ENCODE measurements at regions not wholly inside any gene's neighbourhood (a gene's known extent, or its start where the extent isn't known, plus 50 kb on each side); places are given as distances from the start of the nearest gene placed in this dataset.

DNA sequence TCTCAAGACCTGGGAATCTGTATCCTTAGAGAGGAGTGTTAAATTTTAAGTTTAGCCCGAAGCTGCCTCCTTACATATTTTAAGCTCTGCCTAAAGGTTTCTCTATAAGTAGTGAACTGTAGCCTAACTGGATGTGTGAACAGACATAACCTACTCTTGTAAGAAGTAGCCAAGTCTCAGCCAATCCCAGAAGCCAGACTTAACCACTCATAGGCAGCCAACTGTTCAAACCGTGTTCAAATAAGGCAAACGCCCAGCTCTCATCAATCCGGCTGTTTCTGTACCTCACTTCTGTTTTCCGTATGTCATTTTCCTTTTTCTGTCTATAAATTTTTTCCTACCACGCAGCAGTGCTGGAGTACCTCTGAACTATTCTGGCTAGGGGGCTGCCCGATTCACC is 58.7 kb upstream of the HRH2 start:
- H3K27ac ChIP-seq, result peak overlapping the region; percentile 9 to 93 (median 82)
- H3K9me3 ChIP-seq, result no peaks in the 10 kb centered on the region
- no peaks in the 10 kb centered on the region for H3K36me3 ChIP-seq
- ATAC-seq (peak; percentile 40 to 67 (median 49)), DNase-seq (no peak)
- WGBS, 4 donors, result 38 to 50% (median 40%) methylated on average over 7 of the region's 7 CpGs
- intact Hi-C loops (cut with DNase I), result loop anchor here in 2 of 10 donors (2.0 to 10.0 kb wide), 2 partner anchors 26 to 86 kb away; no protein-coding TSS in a partner anchor
- peaks cover 0 to 11% (median 0%) of the 10 kb centered on the region in 9 donors for H3K27me3 ChIP-seq
- TF ChIP-seq CTCF (IDR thresholded peaks at IDR 0.05), result no peak
- TF ChIP-seq POLR2A (IDR thresholded peaks at IDR 0.05), result no peak
- H3K4me1 ChIP-seq, result peaks cover 0 to 25% (median 0%) of the 10 kb centered on the region in 12 donors
- peak overlapping the region in 1 of 12 donors; percentile 5 for H3K4me3 ChIP-seq

- Histone ChIP-seq H3K27me3 (no peaks in the 10 kb centered on the region), H3K27ac (peak overlapping the region in 9 of 12 donors; percentile 1 to 71 (median 61)), H3K4me3 (no peak overlapping the region), H3K9me3 (peaks cover 0 to 2% (median 0%) of the 10 kb centered on the region in 12 donors), H3K4me1 (peaks cover 0 to 20% (median 0%) of the 10 kb centered on the region in 12 donors), H3K36me3 (no peaks in the 10 kb centered on the region)
- intact Hi-C loops (cut with DNase I), result loop anchor here in 1 of 10 donors (5.0 kb wide), 1 partner anchor 53 kb away; the partner anchor contains the start of gene HRH2
- TF ChIP-seq POLR2A (IDR thresholded peaks at IDR 0.05), result no peak
- TF ChIP-seq CTCF (IDR thresholded peaks at IDR 0.05), result no peak
- ATAC-seq (peak; percentile 53 to 86 (median 77)), DNase-seq (peak in 4 of 5 donors; percentile 21 to 45 (median 32))
- WGBS, 4 donors, result 25 to 34% (median 26%) methylated on average over 4 of the region's 4 CpGs
Measured at GRCh38 chr5:175603987-175604739, 53.7 kb upstream of the HRH2 start.

DNA sequence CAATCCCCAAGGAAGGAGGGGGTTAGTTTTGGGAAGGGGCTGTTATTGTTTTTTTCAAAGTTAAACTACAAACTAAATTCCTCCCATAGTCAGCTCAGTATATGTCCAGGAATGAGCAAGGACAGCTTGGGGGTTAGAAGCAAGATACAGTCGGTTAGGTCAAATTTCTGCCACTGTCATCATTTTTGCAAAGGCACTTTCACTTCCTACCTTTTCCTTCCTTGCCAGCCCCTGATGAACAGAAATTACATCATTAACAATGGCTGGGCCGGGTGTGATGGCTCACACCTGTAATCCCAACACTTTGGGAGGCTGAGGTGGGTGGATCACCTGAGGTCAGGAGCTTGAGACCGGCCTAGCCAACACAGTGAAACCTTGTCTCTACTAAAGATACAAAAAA is 51.5 kb upstream of the HRH2 start:
- intact Hi-C loops (cut with DNase I), result no loop called here
- Histone ChIP-seq H3K4me1 (peaks cover 0 to 20% (median 0%) of the 10 kb centered on the region in 12 donors), H3K27me3 (no peaks in the 10 kb centered on the region), H3K4me3 (no peak overlapping the region), H3K36me3 (no peaks in the 10 kb centered on the region), H3K27ac (no peak overlapping the region), H3K9me3 (peaks cover 0 to 2% (median 0%) of the 10 kb centered on the region in 12 donors)
- DNase-seq (no peak), ATAC-seq (no peak)
- TF ChIP-seq CTCF (IDR thresholded peaks at IDR 0.05) (no peak), POLR2A (IDR thresholded peaks at IDR 0.05) (no peak)
- 77 to 84% (median 81%) methylated on average over 3 of the region's 3 CpGs for WGBS, 4 donors

Data from heart left ventricle (tissue), 16 donors.